ENCODE measurements at regions not wholly inside any gene's neighbourhood (a gene's known extent, or its start where the extent isn't known, plus 50 kb on each side); places are given as distances from the start of the nearest gene placed in this dataset.

GRCh38 chr7:47715631-47716068 is 133.7 kb upstream of the TNS3 start (continued):
- TF ChIP-seq TIGD3 (CRISPR knock-in tag; IDR thresholded peaks at IDR 0.05; ENCODE audit: borderline replicate concordance) (no peak), NPAS2 (CRISPR knock-in tag; IDR thresholded peaks at IDR 0.05; ENCODE audit: borderline replicate concordance) (no peak), TEAD3 (CRISPR knock-in tag; optimal IDR thresholded peaks at IDR 0.05; ENCODE audit: borderline replicate concordance) (peak; percentile 71), HOXA9 (CRISPR knock-in tag; IDR thresholded peaks at IDR 0.05; ENCODE audit: borderline replicate concordance) (no peak), ZBTB7B (CRISPR knock-in tag; IDR thresholded peaks at IDR 0.05) (peak; percentile 89), PRDM10 (CRISPR knock-in tag; IDR thresholded peaks at IDR 0.05; ENCODE audit: low read depth) (peak; percentile 49; the same call in 1 of the 2 replicates), IRF1 (CRISPR knock-in tag; IDR thresholded peaks at IDR 0.05; ENCODE audit: low read depth) (no peak), MYC (CRISPR knock-in tag; IDR thresholded peaks at IDR 0.05; ENCODE audit: borderline replicate concordance) (no peak), AHR (CRISPR knock-in tag; IDR thresholded peaks at IDR 0.05) (no peak), MTA1 (CRISPR knock-in tag; IDR thresholded peaks at IDR 0.05; ENCODE audit: borderline replicate concordance) (no peak), ZNF510 (CRISPR knock-in tag; IDR thresholded peaks at IDR 0.05; ENCODE audit: low read depth) (0 out of 2 replicates have a peak, but pooled peaks have one; percentile 31), ZNF644 (CRISPR knock-in tag; IDR thresholded peaks at IDR 0.05; ENCODE audit: low read depth) (0 out of 2 replicates have a peak, but pooled peaks have one; percentile 41), NONO (IDR thresholded peaks at IDR 0.05) (no peak), NONO (CRISPR knock-in tag; conservative IDR thresholded peaks at IDR 0.05) (0 out of 2 replicates have a peak, but pooled peaks have one; percentile 26), BHLHE40 (IDR thresholded peaks at IDR 0.05; ENCODE audit: low read length) (0 out of 2 replicates have a peak, but pooled peaks have one; percentile 21), ELF1 (CRISPR knock-in tag; IDR thresholded peaks at IDR 0.05) (no peak), POLR2G (IDR thresholded peaks at IDR 0.05; ENCODE audit: low read depth, low read length) (no peak), ZNF24 (IDR thresholded peaks at IDR 0.05) (no peak), SMYD3 (CRISPR knock-in tag; IDR thresholded peaks at IDR 0.05) (no peak), MXD3 (CRISPR knock-in tag; IDR thresholded peaks at IDR 0.05) (no peak), ZFP37 (CRISPR knock-in tag; IDR thresholded peaks at IDR 0.05; ENCODE audit: borderline replicate concordance) (peak; percentile 58; the same call in 1 of the 2 replicates), ZBTB14 (CRISPR knock-in tag; IDR thresholded peaks at IDR 0.05) (no peak), SKI (IDR thresholded peaks at IDR 0.05; ENCODE audit: partially characterized antibody) (peak; percentile 47), MED1 (CRISPR knock-in tag; IDR thresholded peaks at IDR 0.05) (peak; percentile 90), POLR2A (IDR thresholded peaks at IDR 0.05; ENCODE audit: insufficient read depth in 1 of 2, low read depth in 2 of 2, low read length in 2 of 2) (no peak), SP2 (CRISPR knock-in tag; IDR thresholded peaks at IDR 0.05) (no peak)

Data from HepG2 (cell line).